ENCODE measurements at regions not wholly inside any gene's neighbourhood (a gene's known extent, or its start where the extent isn't known, plus 50 kb on each side); places are given as distances from the start of the nearest gene placed in this dataset.

DNA sequence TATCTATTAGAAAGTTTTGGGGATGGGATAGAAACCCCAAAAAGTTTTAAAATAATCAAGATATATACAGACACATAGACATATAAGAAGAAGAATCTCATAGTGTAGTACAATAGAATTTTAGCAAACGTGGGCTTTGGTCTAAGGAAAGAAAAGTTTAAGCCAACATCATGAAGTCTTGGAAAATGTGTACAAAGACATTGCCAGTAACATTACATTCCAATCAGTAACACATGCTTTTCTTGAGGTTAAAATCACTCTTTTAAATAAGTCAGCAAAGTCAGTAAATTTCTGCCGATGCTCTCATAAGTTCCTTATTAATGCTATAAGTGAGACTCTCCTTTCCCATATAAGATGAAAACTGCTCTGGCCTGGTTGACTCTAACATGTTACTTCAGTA is 201.1 kb upstream of the LRIG3 start:
- POLR2A ChIA-PET = no interaction called here
- H3K4me2 ChIP-seq = no peak overlapping the region
- TF ChIP-seq RNF2 (IDR thresholded peaks at IDR 0.05; ENCODE audit: borderline replicate concordance, low read depth) (no peak), MAFK (IDR thresholded peaks at IDR 0.05; ENCODE audit: partially characterized antibody) (no peak)
- WGBS (ENCODE audit: missing lambda C conversion rate) = 37% methylated on average over 2 of the region's 2 CpGs
- peaks cover 4% of the 10 kb centered on the region; the same call in 1 of the 3 replicates for H3K9me3 ChIP-seq
- DNase-seq (ENCODE audit: low read depth in 1 of 2, low spot score in 1 of 2) = no peak
- CTCF ChIA-PET = no interaction called here
- H3K4me3 ChIP-seq = no peak overlapping the region
- no peak for FAIRE-seq
- H3K4me1 ChIP-seq = no peaks in the 10 kb centered on the region
- no peak overlapping the region for H3K27ac ChIP-seq
- ATAC-seq = no peak

DNA sequence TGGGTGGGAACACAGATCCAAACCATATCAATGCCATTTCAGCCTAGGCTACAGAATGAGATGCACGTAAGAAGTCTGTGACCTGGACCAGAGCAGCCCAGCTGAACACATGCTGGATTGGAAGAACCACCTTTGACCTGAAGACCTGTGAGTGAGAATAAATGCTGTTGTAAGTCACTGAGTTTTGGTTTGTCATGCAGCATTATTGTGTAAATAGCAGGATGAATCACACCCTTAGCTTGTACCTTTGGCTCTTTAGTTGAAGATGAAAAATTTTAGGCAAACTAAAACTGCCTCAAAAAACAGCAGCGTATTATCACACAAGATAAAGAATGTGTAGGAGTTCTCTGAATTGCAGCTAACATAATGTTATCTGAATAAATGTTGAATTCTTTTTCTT is 199.4 kb upstream of the LRIG3 start:
- no peak for ATAC-seq

DNA sequence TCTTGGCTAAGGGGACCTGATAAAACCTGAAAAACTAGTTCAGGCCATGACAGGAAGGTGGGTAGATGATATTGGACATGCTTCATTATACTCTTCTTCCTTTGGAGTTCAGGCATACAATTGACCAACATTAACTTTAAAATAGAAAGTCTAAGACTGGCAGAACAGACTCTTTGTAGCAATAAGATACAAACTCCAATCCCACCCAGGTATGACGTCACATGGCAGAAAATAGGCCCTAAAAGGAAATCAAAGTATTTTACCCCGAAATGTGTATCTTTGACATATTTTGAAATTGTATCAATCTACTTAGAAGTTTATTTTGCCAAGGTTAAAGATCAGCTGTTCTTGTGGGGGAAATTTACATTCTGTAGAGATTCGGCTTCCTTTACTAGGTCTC is 198.1 kb upstream of the LRIG3 start:
- ChIA-PET CTCF (no interaction called here), POLR2A (no interaction called here)
- WGBS (ENCODE audit: missing lambda C conversion rate) = 49% methylated on average over 3 of the region's 3 CpGs
- TF ChIP-seq NR3C1 (IDR thresholded peaks at IDR 0.05) = no peak
- TF ChIP-seq CEBPB (IDR thresholded peaks at IDR 0.05) = no peak
- no peak for TF ChIP-seq FOSB (CRISPR knock-in tag; IDR thresholded peaks at IDR 0.05)
- DNase-seq (ENCODE audit: low read depth in 1 of 2, low spot score in 1 of 2) = no peak
- peaks cover 4% of the 10 kb centered on the region; the same call in 1 of the 3 replicates for H3K9me3 ChIP-seq
- FAIRE-seq = no peak
- no peak overlapping the region for H3K4me2 ChIP-seq
- H3K4me3 ChIP-seq = no peak overlapping the region
- no peak for ATAC-seq
- no peak overlapping the region for H3K27ac ChIP-seq
- H3K4me1 ChIP-seq = no peaks in the 10 kb centered on the region

More for the DNA sequence above, 199.4 kb upstream of the LRIG3 start:
- no peak overlapping the region for H3K4me3 ChIP-seq
- ChIA-PET POLR2A (no interaction called here), CTCF (interaction anchor here (0.6 kb wide), 1 partner anchor 9 kb away, joined by 3 read pairs; no protein-coding TSS in a partner anchor)
- DNase-seq (ENCODE audit: low read depth in 1 of 2, low spot score in 1 of 2) = no peak
- no peak overlapping the region for H3K4me2 ChIP-seq
- no peaks in the 10 kb centered on the region for H3K4me1 ChIP-seq
- no peak overlapping the region for H3K27ac ChIP-seq
- peaks cover 4% of the 10 kb centered on the region; the same call in 1 of the 3 replicates for H3K9me3 ChIP-seq
- no peak for FAIRE-seq
- 58% methylated on average over 2 of the region's 2 CpGs for WGBS (ENCODE audit: missing lambda C conversion rate)
- TF ChIP-seq PHF8 (IDR thresholded peaks at IDR 0.05; ENCODE audit: borderline replicate concordance, low read depth) = no peak
- no peak for TF ChIP-seq MAZ (IDR thresholded peaks at IDR 0.05; ENCODE audit: borderline replicate concordance, low read depth, low read length)
- TF ChIP-seq, protein P1, sequence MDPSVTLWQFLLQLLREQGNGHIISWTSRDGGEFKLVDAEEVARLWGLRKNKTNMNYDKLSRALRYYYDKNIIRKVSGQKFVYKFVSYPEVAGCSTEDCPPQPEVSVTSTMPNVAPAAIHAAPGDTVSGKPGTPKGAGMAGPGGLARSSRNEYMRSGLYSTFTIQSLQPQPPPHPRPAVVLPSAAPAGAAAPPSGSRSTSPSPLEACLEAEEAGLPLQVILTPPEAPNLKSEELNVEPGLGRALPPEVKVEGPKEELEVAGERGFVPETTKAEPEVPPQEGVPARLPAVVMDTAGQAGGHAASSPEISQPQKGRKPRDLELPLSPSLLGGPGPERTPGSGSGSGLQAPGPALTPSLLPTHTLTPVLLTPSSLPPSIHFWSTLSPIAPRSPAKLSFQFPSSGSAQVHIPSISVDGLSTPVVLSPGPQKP (IDR thresholded peaks at IDR 0.05; ENCODE audit: low read depth, low read length) = no peak
- TF ChIP-seq HEYL (CRISPR knock-in tag; IDR thresholded peaks at IDR 0.05) = no peak
- TF ChIP-seq, protein P2, sequence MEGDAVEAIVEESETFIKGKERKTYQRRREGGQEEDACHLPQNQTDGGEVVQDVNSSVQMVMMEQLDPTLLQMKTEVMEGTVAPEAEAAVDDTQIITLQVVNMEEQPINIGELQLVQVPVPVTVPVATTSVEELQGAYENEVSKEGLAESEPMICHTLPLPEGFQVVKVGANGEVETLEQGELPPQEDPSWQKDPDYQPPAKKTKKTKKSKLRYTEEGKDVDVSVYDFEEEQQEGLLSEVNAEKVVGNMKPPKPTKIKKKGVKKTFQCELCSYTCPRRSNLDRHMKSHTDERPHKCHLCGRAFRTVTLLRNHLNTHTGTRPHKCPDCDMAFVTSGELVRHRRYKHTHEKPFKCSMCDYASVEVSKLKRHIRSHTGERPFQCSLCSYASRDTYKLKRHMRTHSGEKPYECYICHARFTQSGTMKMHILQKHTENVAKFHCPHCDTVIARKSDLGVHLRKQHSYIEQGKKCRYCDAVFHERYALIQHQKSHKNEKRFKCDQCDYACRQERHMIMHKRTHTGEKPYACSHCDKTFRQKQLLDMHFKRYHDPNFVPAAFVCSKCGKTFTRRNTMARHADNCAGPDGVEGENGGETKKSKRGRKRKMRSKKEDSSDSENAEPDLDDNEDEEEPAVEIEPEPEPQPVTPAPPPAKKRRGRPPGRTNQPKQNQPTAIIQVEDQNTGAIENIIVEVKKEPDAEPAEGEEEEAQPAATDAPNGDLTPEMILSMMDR (IDR thresholded peaks at IDR 0.05) = no peak
- TF ChIP-seq TP53 (CRISPR knock-in tag; IDR thresholded peaks at IDR 0.05) = no peak
- no peak for TF ChIP-seq CHD2 (IDR thresholded peaks at IDR 0.05; ENCODE audit: low read length, partially characterized antibody)
- TF ChIP-seq GATA3 (IDR thresholded peaks at IDR 0.05; ENCODE audit: borderline replicate concordance) = no peak
- no peak for TF ChIP-seq RARB (CRISPR knock-in tag; IDR thresholded peaks at IDR 0.05)
- TF ChIP-seq, protein P3, sequence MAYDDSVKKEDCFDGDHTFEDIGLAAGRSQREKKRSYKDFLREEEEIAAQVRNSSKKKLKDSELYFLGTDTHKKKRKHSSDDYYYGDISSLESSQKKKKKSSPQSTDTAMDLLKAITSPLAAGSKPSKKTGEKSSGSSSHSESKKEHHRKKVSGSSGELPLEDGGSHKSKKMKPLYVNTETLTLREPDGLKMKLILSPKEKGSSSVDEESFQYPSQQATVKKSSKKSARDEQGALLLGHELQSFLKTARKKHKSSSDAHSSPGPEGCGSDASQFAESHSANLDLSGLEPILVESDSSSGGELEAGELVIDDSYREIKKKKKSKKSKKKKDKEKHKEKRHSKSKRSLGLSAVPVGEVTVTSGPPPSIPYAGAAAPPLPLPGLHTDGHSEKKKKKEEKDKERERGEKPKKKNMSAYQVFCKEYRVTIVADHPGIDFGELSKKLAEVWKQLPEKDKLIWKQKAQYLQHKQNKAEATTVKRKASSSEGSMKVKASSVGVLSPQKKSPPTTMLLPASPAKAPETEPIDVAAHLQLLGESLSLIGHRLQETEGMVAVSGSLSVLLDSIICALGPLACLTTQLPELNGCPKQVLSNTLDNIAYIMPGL (CRISPR knock-in tag; IDR thresholded peaks at IDR 0.05; ENCODE audit: borderline replicate concordance) = no peak
- no peak for TF ChIP-seq KDM1A (IDR thresholded peaks at IDR 0.05; ENCODE audit: low read depth)
- no peak for TF ChIP-seq SMC3 (IDR thresholded peaks at IDR 0.05)
- no peak for TF ChIP-seq HOXA7 (CRISPR knock-in tag; IDR thresholded peaks at IDR 0.05)
- no peak for TF ChIP-seq FOXS1 (CRISPR knock-in tag; IDR thresholded peaks at IDR 0.05)
- TF ChIP-seq ZC3H11A (IDR thresholded peaks at IDR 0.05) = no peak
- TF ChIP-seq, protein P4, sequence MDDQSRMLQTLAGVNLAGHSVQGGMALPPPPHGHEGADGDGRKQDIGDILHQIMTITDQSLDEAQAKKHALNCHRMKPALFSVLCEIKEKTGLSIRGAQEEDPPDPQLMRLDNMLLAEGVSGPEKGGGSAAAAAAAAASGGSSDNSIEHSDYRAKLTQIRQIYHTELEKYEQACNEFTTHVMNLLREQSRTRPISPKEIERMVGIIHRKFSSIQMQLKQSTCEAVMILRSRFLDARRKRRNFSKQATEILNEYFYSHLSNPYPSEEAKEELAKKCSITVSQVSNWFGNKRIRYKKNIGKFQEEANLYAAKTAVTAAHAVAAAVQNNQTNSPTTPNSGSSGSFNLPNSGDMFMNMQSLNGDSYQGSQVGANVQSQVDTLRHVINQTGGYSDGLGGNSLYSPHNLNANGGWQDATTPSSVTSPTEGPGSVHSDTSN (IDR thresholded peaks at IDR 0.05) = no peak

All from A549 (cell line).